ENCODE measurements at regions not wholly inside any gene's neighbourhood (a gene's known extent, or its start where the extent isn't known, plus 50 kb on each side); places are given as distances from the start of the nearest gene placed in this dataset.
"Not testable (repeated sequence)": the region's sequence is repeated elsewhere in the genome, so short reads cannot be mapped to it uniquely, and the experiment has no call there.

- no peak for DNase-seq (ENCODE audit: low read depth in 4 of 4, low spot score in 3 of 4)
These were observed 318.6 kb upstream of the PIK3R1 start for GRCh38 chr5:67896930-67897313.

GRCh38 chr5:67896311-67896929 is 319.1 kb upstream of the PIK3R1 start:
- DNase-seq (ENCODE audit: low read depth in 4 of 4, low spot score in 3 of 4) = no peak

- not testable (repeated sequence) for DNase-seq (ENCODE audit: low read depth in 4 of 4, low spot score in 3 of 4)
These were observed 325.7 kb upstream of the PIK3R1 start for GRCh38 chr5:67889870-67890269.

- DNase-seq (ENCODE audit: low read depth in 4 of 4, low spot score in 3 of 4) = no peak
These were observed 327.8 kb upstream of the PIK3R1 start for GRCh38 chr5:67887748-67888161.

GRCh38 chr5:67886761-67887160 is 328.8 kb upstream of the PIK3R1 start:
- DNase-seq (ENCODE audit: low read depth in 4 of 4, low spot score in 3 of 4) = no peak

- DNase-seq (ENCODE audit: low read depth in 4 of 4, low spot score in 3 of 4) = no peak
These were observed 334.7 kb upstream of the PIK3R1 start for GRCh38 chr5:67880876-67881275.

GRCh38 chr5:67880511-67880805 is 335.1 kb upstream of the PIK3R1 start:
- DNase-seq (ENCODE audit: low read depth in 4 of 4, low spot score in 3 of 4) = no peak

GRCh38 chr5:67879620-67880510 is 335.7 kb upstream of the PIK3R1 start:
- DNase-seq (ENCODE audit: low read depth in 4 of 4, low spot score in 3 of 4) = no peak

- DNase-seq (ENCODE audit: low read depth in 4 of 4, low spot score in 3 of 4) = no peak
These were observed 336.6 kb upstream of the PIK3R1 start for GRCh38 chr5:67878933-67879332.

GRCh38 chr5:67876371-67876770 is 339.2 kb upstream of the PIK3R1 start:
- DNase-seq (ENCODE audit: low read depth in 4 of 4, low spot score in 3 of 4) = no peak

- no peak for DNase-seq (ENCODE audit: low read depth in 4 of 4, low spot score in 3 of 4)
These were observed 340.0 kb upstream of the PIK3R1 start for GRCh38 chr5:67875601-67876000.

- DNase-seq (ENCODE audit: low read depth in 4 of 4, low spot score in 3 of 4) = no peak
These were observed 341.6 kb upstream of the PIK3R1 start for GRCh38 chr5:67873935-67874334.

- no peak for DNase-seq (ENCODE audit: low read depth in 4 of 4, low spot score in 3 of 4)
These were observed 344.9 kb upstream of the PIK3R1 start for GRCh38 chr5:67870662-67871061.

- not testable (repeated sequence) for DNase-seq (ENCODE audit: low read depth in 4 of 4, low spot score in 3 of 4)
These were observed 351.2 kb upstream of the PIK3R1 start for GRCh38 chr5:67864335-67864734.

- no peak for DNase-seq (ENCODE audit: low read depth in 4 of 4, low spot score in 3 of 4)
These were observed 357.0 kb upstream of the PIK3R1 start for GRCh38 chr5:67858471-67859031.

- DNase-seq (ENCODE audit: low read depth in 4 of 4, low spot score in 3 of 4) = no peak
These were observed 358.1 kb upstream of the PIK3R1 start for GRCh38 chr5:67857502-67857901.

- DNase-seq (ENCODE audit: low read depth in 4 of 4, low spot score in 3 of 4) = no peak
These were observed 360.0 kb upstream of the PIK3R1 start for GRCh38 chr5:67855523-67855922.

- DNase-seq (ENCODE audit: low read depth in 4 of 4, low spot score in 3 of 4) = not testable (repeated sequence)
These were observed 364.6 kb upstream of the PIK3R1 start for GRCh38 chr5:67850906-67851305.

- no peak for DNase-seq (ENCODE audit: low read depth in 4 of 4, low spot score in 3 of 4)
These were observed 370.6 kb upstream of the PIK3R1 start for GRCh38 chr5:67844924-67845323.

GRCh38 chr5:67842806-67843205 is 372.8 kb upstream of the PIK3R1 start:
- DNase-seq (ENCODE audit: low read depth in 4 of 4, low spot score in 3 of 4) = no peak

GRCh38 chr5:67837225-67837624 is 378.3 kb upstream of the PIK3R1 start:
- DNase-seq (ENCODE audit: low read depth in 4 of 4, low spot score in 3 of 4) = not testable (repeated sequence)

- DNase-seq (ENCODE audit: low read depth in 4 of 4, low spot score in 3 of 4) = not testable (repeated sequence)
These were observed 379.1 kb upstream of the PIK3R1 start for GRCh38 chr5:67836496-67836895.

Measured in right renal pelvis (tissue), 4 donors.